Ovary (tissue), 7 donors: ENCODE measurements at regions not wholly inside any gene's neighbourhood (a gene's known extent, or its start where the extent isn't known, plus 50 kb on each side); places are given as distances from the start of the nearest gene placed in this dataset.

Source experiments
- DNase-seq, 5 donors: peaks; one replicate each; pipeline ENCODE4 v3.0.0-alpha.2; 2019 to 2020
- H3K27ac ChIP-seq, 2 donors: fragments of 200-600 bp; one replicate each; pipeline versions ENCODE4 v1.5.1 to v1.8.0; 2019 to 2022
- H3K27me3 ChIP-seq: fragments of 200-600 bp; one replicate; pipeline ENCODE4 v1.8.0; 2022
- H3K36me3 ChIP-seq: fragments of 200-600 bp; sonication (generic); one replicate; pipeline ENCODE4 v1.5.1; 2019
- H3K4me1 ChIP-seq: one replicate; pipeline ENCODE4 v1.8.1; 2013; ENCODE audit warnings: mild to moderate bottlenecking, moderate library complexity; ENCODE audit not compliant: insufficient read depth
- H3K4me3 ChIP-seq: fragments of 200-600 bp; sonication (generic); one replicate; pipeline ENCODE4 v1.5.1; 2017
- H3K9me3 ChIP-seq, 2 donors: fragments of 200-600 bp in 1 of 2; sonication (generic) in 1 of 2; one replicate each; pipeline versions ENCODE4 v1.5.1 to v1.8.1; 2013 to 2019; ENCODE audit warnings: mild to moderate bottlenecking in 1 of 2, moderate library complexity in 1 of 2
- EP300 ChIP-seq: sonication (generic); formaldehyde crosslinking; IDR thresholded peaks from one replicate; pipeline ENCODE4 v1.6.1; 2017; ENCODE audit warnings: antibody characterized with exemption
- POLR2A ChIP-seq: fragments of 450-650 bp; IDR thresholded peaks from one replicate; pipeline ENCODE4 v1.6.1; 2017; ENCODE audit warnings: antibody characterized with exemption, mild to moderate bottlenecking, moderate library complexity
- WGBS, 3 donors: extraction: QIAGEN DNeasy Blood & Tissue Kit in 1 of 3; methylation state at CpG; one replicate each; pipeline versions ENCODE4 v1.1.5 to v1.1.7; 2013 to 2017; 5-methylcytosine and 5-hydroxymethylcytosine counted together
- intact Hi-C, 4 donors: fragments of 100-400 bp; cut with DNase I; formaldehyde crosslinking; loops; one replicate each; pipeline versions ENCODE4 v1.11.0 to v1.15.1; 2022 to 2023
- TF ChIP-seq, protein P1 (sequence below), 3 donors: fragments of 450-650 bp in 2 of 3; fragments of 200-600 bp in 1 of 3; IDR thresholded peaks; one replicate each; pipeline versions ENCODE4 v1.5.1 to v1.8.0; 2016 to 2022; ENCODE audit warnings: antibody characterized with exemption in 3 of 3, mild to moderate bottlenecking in 1 of 3
- donor health status: DM: no; HTN: no; CAD: no; lungs with moderate emphysema.
- donor health status: DM: no; HTN: no; CAD: no.
- donor health status: Bipolar disorder and iron deficiency.
- donor health status: DM: no; HTN: no; CAD: no.
- donor health status: DM: yes; HTN: yes; CAD: no.

DNA sequence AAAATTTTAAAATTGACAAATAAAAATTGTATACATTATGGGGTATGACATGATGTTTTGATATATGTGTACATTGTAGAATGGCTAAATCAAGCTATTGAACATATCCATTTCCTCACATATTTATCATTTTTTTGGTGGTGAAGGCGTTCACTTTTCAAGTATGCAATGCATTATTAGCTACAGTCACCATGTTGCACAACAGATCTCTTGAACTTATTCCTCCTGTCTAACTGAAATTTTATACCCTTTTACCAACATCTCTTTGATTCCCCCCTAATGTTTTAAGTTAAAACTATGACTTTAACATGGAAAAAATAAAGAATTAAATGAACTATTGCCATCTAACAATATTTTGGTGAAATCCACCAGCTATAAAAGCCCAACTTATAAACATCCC, 65.2 kb upstream of the UST start:
- no peaks in the 10 kb centered on the region for H3K36me3 ChIP-seq
- WGBS, 3 donors, result 84 to 92% (median 89%) methylated on average over 1 of the region's 1 CpG
- no peaks in the 10 kb centered on the region for H3K9me3 ChIP-seq
- intact Hi-C loops, result no loop called here
- H3K4me1 ChIP-seq, result no peaks in the 10 kb centered on the region
- H3K27ac ChIP-seq, result no peak overlapping the region
- no peaks in the 10 kb centered on the region for H3K27me3 ChIP-seq
- TF ChIP-seq EP300 (no peak), POLR2A (no peak)
- TF ChIP-seq, protein P1, sequence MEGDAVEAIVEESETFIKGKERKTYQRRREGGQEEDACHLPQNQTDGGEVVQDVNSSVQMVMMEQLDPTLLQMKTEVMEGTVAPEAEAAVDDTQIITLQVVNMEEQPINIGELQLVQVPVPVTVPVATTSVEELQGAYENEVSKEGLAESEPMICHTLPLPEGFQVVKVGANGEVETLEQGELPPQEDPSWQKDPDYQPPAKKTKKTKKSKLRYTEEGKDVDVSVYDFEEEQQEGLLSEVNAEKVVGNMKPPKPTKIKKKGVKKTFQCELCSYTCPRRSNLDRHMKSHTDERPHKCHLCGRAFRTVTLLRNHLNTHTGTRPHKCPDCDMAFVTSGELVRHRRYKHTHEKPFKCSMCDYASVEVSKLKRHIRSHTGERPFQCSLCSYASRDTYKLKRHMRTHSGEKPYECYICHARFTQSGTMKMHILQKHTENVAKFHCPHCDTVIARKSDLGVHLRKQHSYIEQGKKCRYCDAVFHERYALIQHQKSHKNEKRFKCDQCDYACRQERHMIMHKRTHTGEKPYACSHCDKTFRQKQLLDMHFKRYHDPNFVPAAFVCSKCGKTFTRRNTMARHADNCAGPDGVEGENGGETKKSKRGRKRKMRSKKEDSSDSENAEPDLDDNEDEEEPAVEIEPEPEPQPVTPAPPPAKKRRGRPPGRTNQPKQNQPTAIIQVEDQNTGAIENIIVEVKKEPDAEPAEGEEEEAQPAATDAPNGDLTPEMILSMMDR (IDR thresholded peaks at IDR 0.05), result no peak
- H3K4me3 ChIP-seq, result no peak overlapping the region
- no peak for DNase-seq

GRCh38 chr6:148682252-148682651, 64.6 kb upstream of the UST start:
- WGBS, 3 donors, result 81 to 93% (median 85%) methylated on average over 14 of the region's 14 CpGs

GRCh38 chr6:148682990-148683389, 63.8 kb upstream of the UST start:
- TF ChIP-seq POLR2A (no peak), EP300 (no peak)
- TF ChIP-seq, protein P1 (IDR thresholded peaks at IDR 0.05), result no peak
- no peak for DNase-seq
- 46 to 64% (median 56%) methylated on average over 5 of the region's 5 CpGs for WGBS, 3 donors
- intact Hi-C loops, result no loop called here
- Histone ChIP-seq H3K27ac (no peak overlapping the region), H3K27me3 (no peaks in the 10 kb centered on the region), H3K9me3 (no peaks in the 10 kb centered on the region), H3K4me3 (no peak overlapping the region), H3K4me1 (no peaks in the 10 kb centered on the region), H3K36me3 (no peaks in the 10 kb centered on the region)

More at GRCh38 chr6:148682252-148682651, 64.6 kb upstream of the UST start:
- intact Hi-C loops, result no loop called here
- no peak for TF ChIP-seq POLR2A
- TF ChIP-seq EP300, result no peak
- TF ChIP-seq, protein P1 (IDR thresholded peaks at IDR 0.05), result no peak
- DNase-seq, result no peak
- H3K4me3 ChIP-seq, result no peak overlapping the region
- H3K4me1 ChIP-seq, result no peaks in the 10 kb centered on the region
- H3K36me3 ChIP-seq, result no peaks in the 10 kb centered on the region
- no peaks in the 10 kb centered on the region for H3K9me3 ChIP-seq
- H3K27ac ChIP-seq, result no peak overlapping the region
- no peaks in the 10 kb centered on the region for H3K27me3 ChIP-seq

DNA sequence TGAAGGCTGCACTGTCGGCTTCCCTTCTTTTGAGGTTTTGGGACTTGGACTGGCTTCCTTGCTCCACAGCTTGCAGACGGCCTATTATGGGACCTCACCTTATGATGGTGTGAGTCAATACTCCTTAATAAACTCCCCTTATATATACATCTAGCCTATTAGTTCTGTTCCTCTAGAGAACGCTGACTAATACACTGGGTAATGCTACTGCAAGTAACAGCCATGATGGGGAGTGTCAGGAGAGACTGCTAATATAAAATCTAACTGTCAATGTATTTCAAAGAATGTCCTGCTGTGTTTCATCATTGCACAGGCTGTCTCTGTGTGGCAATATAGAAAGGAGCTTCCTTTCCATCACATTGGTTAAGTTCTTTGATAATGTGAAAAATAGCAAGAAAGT, 57.7 kb upstream of the UST start:
- no peaks in the 10 kb centered on the region for H3K4me1 ChIP-seq
- H3K36me3 ChIP-seq, result no peaks in the 10 kb centered on the region
- no peak overlapping the region for H3K4me3 ChIP-seq
- intact Hi-C loops, result no loop called here
- H3K27ac ChIP-seq, result no peak overlapping the region
- DNase-seq, result no peak
- WGBS, 3 donors, result 74 to 95% (median 83%) methylated on average over 3 of the region's 3 CpGs
- TF ChIP-seq POLR2A, result no peak
- TF ChIP-seq, protein P1 (IDR thresholded peaks at IDR 0.05), result no peak
- TF ChIP-seq EP300, result no peak
- no peaks in the 10 kb centered on the region for H3K27me3 ChIP-seq
- H3K9me3 ChIP-seq, result no peaks in the 10 kb centered on the region
